ENCODE measurements at regions not wholly inside any gene's neighbourhood (a gene's known extent, or its start where the extent isn't known, plus 50 kb on each side); places are given as distances from the start of the nearest gene placed in this dataset.

DNA sequence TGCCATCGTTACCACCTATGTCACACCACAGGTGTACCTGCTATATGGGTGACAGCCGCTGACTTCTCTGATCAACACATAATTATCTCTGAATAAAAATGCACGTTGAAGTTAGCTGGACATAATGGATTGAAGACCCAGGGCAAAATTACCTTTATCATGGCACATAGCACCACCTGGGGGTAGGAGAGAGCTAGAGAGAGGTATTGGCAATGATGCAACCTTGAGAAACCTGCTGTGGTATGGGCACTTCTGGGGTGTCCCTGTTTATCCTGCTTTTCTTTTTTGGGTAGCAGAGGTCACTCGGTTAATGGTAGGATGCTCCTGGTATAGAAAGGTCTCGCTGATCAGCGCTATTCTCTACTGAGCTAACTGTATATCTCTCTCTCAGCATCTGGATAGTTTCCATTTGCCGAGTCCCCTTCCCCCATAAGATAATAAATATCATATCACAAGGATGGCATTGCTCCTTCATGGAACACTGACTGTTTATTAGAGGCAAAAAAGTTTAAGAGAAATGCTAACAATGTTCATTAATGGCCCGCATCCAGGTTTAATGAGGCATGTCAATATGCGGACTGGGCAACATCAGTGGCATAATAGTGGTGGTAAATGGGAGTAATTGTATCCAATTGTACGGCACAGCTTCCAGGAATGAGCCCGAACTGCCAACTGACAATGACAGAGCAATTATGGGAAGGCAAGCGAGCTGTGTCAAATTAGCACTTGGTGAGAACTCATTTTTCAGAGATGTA is 323.1 kb downstream of the TFEC start:
- no peaks in the 10 kb centered on the region for H3K4me1 Mint-ChIP-seq
- no peak overlapping the region for H3K27ac Mint-ChIP-seq
- no peaks in the 10 kb centered on the region for H3K27me3 Mint-ChIP-seq
- H3K36me3 Mint-ChIP-seq: no peaks in the 10 kb centered on the region
- ATAC-seq (replicated peaks) (peak; percentile 47 to 52), DNase-seq (no peak)
- no peaks in the 10 kb centered on the region for H3K9me3 Mint-ChIP-seq
- no peak overlapping the region for H3K4me3 Mint-ChIP-seq

DNA sequence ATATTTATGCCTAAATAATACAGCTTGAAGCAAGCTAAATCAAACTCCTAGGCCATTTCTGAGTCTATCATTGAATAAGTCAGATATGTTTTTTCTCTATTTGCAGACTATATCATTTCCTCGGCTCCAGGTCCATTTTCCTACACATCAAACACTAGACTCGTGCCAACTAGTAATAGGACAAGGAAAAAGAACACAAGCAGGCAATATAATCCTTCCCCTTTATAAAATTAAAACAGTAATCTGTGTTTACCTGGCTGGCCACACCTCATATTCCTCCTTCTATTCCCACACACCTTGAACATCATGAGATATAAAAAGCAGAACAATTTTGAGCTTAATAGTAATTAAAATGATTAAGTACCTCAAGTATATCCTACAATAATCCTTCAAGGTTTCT is 325.7 kb downstream of the TFEC start:
- H3K9me3 Mint-ChIP-seq: no peaks in the 10 kb centered on the region
- no peak overlapping the region for H3K27ac Mint-ChIP-seq
- no peak overlapping the region for H3K4me3 Mint-ChIP-seq
- ATAC-seq (replicated peaks) (no peak), DNase-seq (no peak)
- H3K27me3 Mint-ChIP-seq: no peaks in the 10 kb centered on the region
- no peaks in the 10 kb centered on the region for H3K36me3 Mint-ChIP-seq
- H3K4me1 Mint-ChIP-seq: no peaks in the 10 kb centered on the region

DNA sequence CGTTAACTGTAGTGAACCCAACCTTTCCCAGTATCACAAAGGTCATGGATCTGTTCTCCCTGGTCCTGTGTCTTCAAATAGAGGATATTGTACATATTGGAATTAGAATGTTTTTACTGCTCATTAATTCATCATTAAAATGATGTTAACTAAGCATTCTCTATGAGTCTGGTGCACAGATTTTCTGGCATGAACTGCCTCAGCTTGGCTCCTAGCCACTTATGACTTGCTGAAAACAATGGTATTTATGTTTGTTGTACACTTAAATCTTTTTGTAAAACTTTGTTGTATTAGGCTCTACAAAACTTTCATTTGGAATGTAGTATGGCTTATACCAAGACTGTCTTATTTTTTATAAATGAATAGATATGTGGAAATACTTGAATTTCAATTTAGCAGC is 329.4 kb downstream of the TFEC start:
- H3K27ac Mint-ChIP-seq: no peak overlapping the region
- H3K4me3 Mint-ChIP-seq: no peak overlapping the region
- no peaks in the 10 kb centered on the region for H3K9me3 Mint-ChIP-seq
- H3K27me3 Mint-ChIP-seq: no peaks in the 10 kb centered on the region
- no peaks in the 10 kb centered on the region for H3K36me3 Mint-ChIP-seq
- DNase-seq: no peak
- no peaks in the 10 kb centered on the region for H3K4me1 Mint-ChIP-seq
- no peak for ATAC-seq (replicated peaks)

DNA sequence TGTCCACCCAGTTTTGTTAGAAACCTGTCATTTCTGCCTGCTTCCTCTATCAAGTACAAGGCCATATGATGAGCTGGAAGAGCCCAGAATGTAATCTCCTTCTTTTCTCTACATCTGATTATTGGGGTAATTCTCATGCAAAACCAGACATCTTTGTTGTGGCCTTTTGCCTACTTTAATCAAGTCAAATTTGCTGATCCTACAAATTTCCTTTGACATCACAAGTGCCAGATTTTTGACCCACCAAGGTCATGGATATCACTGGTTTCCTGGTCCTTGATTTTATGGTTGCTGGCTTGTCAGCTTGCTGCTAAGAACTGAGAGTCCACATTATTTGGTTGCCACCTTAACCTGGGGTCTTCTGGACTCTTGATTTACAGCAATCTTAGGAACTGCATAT is 336.1 kb downstream of the TFEC start:
- H3K9me3 Mint-ChIP-seq: peaks cover 3 to 4% of the 10 kb centered on the region in 2 donors
- H3K27me3 Mint-ChIP-seq: no peaks in the 10 kb centered on the region
- no peaks in the 10 kb centered on the region for H3K36me3 Mint-ChIP-seq
- DNase-seq: no peak
- no peak overlapping the region for H3K4me3 Mint-ChIP-seq
- H3K4me1 Mint-ChIP-seq: no peaks in the 10 kb centered on the region
- H3K27ac Mint-ChIP-seq: no peak overlapping the region
- no peak for ATAC-seq (replicated peaks)

DNA sequence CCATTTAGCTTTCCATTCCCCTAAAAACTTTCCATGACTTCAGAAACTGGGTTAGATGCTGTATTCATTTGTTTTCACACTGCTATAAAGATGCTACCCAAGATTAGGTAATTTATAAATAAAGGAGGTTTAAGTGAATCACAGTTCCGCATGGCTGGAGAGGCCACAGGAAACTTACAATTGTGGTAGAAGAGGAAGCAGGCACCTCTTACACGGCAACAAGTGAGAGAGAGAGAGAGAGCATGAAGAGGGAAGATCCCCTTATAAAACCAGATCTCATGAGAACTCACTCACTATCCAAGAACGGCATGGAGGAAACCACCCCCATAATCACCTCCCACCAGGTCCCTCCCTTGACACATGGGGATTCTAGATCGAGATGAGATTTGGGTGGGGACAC is 336.8 kb downstream of the TFEC start:
- Mint-ChIP-seq H3K4me1 (no peaks in the 10 kb centered on the region), H3K4me3 (no peak overlapping the region), H3K27ac (no peak overlapping the region), H3K36me3 (no peaks in the 10 kb centered on the region), H3K9me3 (peaks cover 3 to 4% of the 10 kb centered on the region in 2 donors), H3K27me3 (no peaks in the 10 kb centered on the region)
- DNase-seq (no peak), ATAC-seq (replicated peaks) (peak; percentile 45 to 54)

DNA sequence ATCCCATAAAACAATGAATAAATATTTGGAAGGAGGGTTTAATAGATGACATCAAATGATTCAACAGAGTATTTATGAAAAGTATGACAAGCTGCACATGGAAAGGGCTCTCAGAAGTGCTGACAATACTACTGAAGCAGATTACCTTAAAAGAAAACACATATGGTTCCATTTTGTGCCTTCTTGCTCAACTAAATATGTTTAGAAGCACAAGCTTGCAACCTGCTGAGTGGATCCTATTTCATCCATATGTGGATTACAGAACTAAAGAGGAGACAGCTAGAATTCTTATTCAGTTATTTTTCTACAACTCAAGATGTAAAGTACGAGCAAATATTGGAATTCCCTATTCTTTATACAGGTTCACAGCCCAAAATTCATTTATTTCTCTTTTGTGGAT is 340.6 kb downstream of the TFEC start:
- no peaks in the 10 kb centered on the region for H3K4me1 Mint-ChIP-seq
- DNase-seq (no peak), ATAC-seq (replicated peaks) (no peak)
- no peaks in the 10 kb centered on the region for H3K27me3 Mint-ChIP-seq
- peaks cover 3 to 4% of the 10 kb centered on the region in 2 donors for H3K9me3 Mint-ChIP-seq
- no peak overlapping the region for H3K27ac Mint-ChIP-seq
- H3K36me3 Mint-ChIP-seq: no peaks in the 10 kb centered on the region
- no peak overlapping the region for H3K4me3 Mint-ChIP-seq

DNA sequence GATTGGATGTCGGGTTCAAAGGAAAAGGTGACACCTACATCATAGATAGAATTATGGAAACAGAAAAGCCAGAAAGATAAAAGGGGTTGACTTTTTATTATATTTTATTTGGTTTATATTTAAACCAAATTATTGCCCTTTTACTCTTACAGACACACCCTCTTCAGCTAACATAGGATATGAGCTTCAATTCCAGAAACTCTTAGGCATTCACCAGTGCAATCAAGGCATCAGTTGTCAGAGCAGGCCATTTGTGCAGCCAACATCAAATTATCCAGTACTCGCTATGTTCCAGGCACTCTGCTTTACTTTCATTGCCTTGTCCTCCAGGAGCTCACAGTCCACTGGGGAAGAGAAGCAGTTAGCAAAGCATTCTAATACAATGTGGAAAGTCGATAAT is 347.5 kb downstream of the TFEC start:
- Mint-ChIP-seq H3K4me1 (no peaks in the 10 kb centered on the region), H3K9me3 (no peaks in the 10 kb centered on the region), H3K27me3 (no peaks in the 10 kb centered on the region), H3K36me3 (no peaks in the 10 kb centered on the region), H3K27ac (no peak overlapping the region), H3K4me3 (no peak overlapping the region)
- DNase-seq: no peak
- no peak for ATAC-seq (replicated peaks)

DNA sequence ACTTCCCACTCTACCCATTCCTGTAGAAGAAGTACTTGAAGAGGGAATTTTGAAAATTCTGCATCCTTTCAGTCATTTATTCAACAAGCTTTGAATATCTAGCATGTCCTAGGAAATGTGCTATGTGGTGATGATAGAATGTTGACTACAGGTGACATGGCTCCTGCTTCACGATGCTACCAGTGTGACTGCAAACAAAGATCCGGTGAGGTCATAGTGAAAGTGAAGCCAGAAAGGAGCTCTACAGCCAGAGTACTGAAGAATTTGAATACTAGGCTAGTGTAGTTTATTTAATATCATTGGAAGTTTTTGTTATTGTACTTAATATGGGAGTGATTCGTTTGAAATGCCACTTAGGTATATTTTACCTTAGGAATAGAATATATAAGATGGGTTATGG is 348.1 kb downstream of the TFEC start:
- Mint-ChIP-seq H3K4me1 (no peaks in the 10 kb centered on the region), H3K27ac (no peak overlapping the region), H3K36me3 (no peaks in the 10 kb centered on the region), H3K4me3 (no peak overlapping the region), H3K27me3 (no peaks in the 10 kb centered on the region), H3K9me3 (no peaks in the 10 kb centered on the region)
- DNase-seq (no peak), ATAC-seq (replicated peaks) (no peak)

DNA sequence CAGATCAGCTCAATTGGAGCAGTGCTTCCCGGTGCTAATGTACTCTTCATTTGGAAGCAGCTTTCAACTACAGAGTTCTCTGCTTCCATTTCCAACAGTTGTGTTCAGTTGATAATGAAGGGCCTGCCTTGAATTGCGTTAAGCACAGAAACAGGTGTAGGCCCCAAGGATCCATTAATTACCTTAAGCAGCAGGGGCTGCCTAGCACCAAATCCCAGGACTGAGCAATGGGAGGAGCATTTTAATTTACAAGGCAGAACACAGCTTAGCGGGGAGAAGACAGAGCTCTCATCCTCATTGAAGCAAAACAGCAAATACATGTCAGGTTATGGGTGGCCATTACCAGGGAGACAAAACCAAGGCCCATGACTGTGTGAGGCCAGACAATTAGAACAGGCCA is 349.6 kb downstream of the TFEC start:
- Mint-ChIP-seq H3K4me3 (no peak overlapping the region), H3K27me3 (no peaks in the 10 kb centered on the region), H3K9me3 (no peaks in the 10 kb centered on the region), H3K27ac (no peak overlapping the region), H3K36me3 (no peaks in the 10 kb centered on the region), H3K4me1 (no peaks in the 10 kb centered on the region)
- ATAC-seq (replicated peaks) (no peak), DNase-seq (no peak)

DNA sequence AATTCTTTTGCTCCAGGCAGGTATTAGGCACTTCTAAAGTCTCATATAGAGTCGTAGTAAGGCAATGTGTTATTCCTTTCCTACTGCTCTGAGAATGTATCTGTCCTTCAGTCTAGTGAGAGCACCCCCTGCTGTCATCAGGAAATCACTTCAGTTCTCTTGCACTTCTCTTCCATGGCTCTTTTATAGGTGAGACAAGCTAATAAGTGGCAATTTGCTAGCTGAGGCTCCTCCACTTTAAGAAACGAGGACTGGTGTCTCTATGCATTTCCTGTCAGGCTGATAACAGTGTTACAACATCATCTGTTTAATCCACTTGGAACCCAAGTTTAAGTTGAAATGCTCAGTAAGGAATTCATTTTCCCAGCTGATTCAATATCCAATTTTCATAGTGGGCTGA is 350.6 kb downstream of the TFEC start:
- DNase-seq: no peak
- Mint-ChIP-seq H3K27me3 (no peaks in the 10 kb centered on the region), H3K4me1 (no peaks in the 10 kb centered on the region), H3K36me3 (no peaks in the 10 kb centered on the region), H3K4me3 (no peak overlapping the region), H3K27ac (no peak overlapping the region), H3K9me3 (no peaks in the 10 kb centered on the region)
- peak; percentile 70 to 71 for ATAC-seq (replicated peaks)

DNA sequence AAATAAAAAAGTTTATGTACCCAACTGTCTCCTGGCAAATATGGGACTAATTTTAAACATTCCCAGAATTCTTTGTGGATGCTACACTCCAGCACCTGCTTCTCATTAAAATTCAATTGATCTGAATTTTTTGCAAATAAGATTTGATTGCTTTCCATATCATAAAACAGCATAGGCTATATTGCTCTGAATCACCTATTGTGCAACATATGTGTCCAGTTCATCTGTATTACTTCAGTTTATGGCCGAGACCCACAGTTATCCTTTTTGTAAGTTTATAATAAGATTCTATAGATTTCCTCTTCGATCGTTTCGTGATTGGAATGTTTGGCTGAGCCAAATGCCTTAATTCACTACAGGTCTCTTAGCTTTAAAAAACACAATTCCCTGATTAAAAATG is 351.1 kb downstream of the TFEC start:
- no peaks in the 10 kb centered on the region for H3K27me3 Mint-ChIP-seq
- no peaks in the 10 kb centered on the region for H3K36me3 Mint-ChIP-seq
- H3K4me1 Mint-ChIP-seq: no peaks in the 10 kb centered on the region
- H3K4me3 Mint-ChIP-seq: no peak overlapping the region
- DNase-seq (no peak), ATAC-seq (replicated peaks) (no peak)
- H3K9me3 Mint-ChIP-seq: no peaks in the 10 kb centered on the region
- H3K27ac Mint-ChIP-seq: no peak overlapping the region

DNA sequence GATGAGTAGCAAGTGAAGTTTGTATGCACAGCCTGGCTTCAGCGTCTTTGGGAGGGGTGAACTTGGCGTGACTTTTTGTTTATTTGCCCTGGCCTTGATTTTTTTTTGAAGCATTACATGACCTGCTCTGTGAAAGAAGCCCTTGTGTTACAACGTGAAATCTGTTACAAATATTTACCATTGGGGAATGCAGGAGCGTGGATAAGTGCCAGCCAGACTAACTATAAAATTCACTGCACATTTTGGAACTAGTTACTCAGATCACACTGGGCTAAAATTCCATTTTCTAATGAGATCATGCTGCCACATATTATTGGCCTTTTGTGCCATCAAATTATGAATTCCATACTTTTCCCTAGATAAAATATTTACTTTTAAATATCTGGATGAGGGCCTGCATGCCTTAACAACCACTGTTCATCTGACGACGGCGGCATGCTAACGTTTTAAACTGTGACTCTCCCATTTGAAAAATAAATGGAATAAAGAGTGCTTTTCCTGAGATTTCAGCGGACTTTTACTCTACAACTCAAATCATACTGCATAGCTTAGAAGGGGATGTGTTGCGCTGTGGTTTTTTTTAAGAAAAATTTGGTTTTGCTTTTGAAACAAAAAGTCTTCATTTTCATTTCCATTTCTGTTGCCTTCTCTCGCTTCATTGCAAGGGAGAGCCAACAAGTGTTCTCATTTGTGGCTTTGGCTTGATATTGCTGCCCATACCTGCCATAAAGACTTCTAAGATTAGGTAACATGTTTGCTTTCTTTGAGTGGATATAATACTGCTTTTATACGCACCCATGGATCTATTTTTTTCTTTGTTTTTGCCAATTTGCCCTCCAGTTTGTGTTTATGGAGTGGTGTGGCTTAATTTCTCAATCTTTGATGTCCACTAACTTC is 352.2 kb downstream of the TFEC start:
- no peak overlapping the region for H3K27ac Mint-ChIP-seq
- no peak for ATAC-seq (replicated peaks)
- H3K9me3 Mint-ChIP-seq: no peaks in the 10 kb centered on the region
- H3K27me3 Mint-ChIP-seq: no peaks in the 10 kb centered on the region
- DNase-seq: no peak
- no peaks in the 10 kb centered on the region for H3K36me3 Mint-ChIP-seq
- H3K4me1 Mint-ChIP-seq: no peaks in the 10 kb centered on the region
- no peak overlapping the region for H3K4me3 Mint-ChIP-seq

DNA sequence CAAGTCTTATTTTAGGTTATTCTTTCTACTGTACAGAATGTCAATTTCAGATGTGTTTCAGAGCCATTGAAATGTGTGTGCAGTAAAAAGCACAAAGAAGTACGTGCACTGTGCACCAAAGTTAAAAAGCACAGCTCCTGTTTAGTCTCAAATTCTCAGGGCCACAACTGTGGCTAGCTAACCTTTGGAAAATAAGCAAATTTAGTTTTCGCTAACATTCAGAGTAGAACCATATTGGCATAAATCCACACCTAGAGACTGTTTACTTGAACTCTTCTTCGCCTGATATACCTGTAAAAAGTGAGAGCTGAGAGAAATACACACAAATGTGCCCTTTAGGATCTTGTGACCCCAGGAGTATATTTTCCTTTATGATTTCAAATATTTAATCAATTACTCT is 353.9 kb downstream of the TFEC start:
- Mint-ChIP-seq H3K9me3 (no peaks in the 10 kb centered on the region), H3K27ac (no peak overlapping the region), H3K4me3 (no peak overlapping the region), H3K36me3 (no peaks in the 10 kb centered on the region), H3K27me3 (no peaks in the 10 kb centered on the region), H3K4me1 (no peaks in the 10 kb centered on the region)
- no peak for ATAC-seq (replicated peaks)
- DNase-seq: no peak

DNA sequence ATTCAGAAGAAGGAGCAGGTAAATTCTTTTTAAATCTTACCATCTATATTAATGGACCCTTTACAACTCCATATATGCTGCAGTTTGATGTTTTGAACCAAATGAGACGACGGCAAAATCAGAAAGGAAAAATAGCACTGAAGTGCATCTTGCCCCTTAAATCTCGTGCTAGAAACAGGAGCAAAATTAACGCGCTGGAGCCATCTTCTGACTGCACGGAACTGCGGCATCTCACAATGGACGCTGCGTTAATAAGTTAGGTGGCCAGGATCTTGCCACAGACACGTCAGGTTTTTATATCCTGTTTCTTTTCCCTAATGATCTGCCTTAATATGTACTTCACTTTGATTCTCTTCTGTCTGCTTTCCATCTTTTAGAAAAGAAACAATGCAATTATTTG is 354.5 kb downstream of the TFEC start:
- ATAC-seq (replicated peaks): no peak

DNA sequence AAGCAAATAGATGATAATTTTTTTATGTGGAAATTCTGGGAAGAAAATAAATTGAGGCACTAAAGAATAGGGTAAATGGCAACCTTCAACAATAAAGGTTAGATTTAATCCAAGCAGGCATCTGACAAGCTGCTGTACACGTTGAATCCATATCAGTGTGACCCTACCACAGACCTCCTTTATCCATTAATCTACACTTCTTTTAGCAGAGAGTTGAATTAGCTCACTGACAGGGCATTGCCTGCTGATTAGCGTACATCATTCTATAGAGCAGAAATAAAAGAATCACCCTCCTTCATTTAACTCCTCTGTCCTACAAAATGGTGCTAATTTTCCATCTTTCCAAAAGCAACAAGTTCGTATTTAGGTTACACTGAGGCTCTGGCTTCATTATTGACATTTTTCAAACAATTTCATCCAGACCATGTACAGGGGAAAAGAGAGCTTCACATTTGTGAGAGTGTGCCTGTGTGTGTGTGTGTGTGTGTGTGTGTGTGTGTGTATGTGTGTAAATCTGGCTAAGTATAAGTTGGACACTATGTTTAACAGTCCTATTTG is 356.0 kb downstream of the TFEC start:
- H3K9me3 Mint-ChIP-seq: no peaks in the 10 kb centered on the region
- H3K4me1 Mint-ChIP-seq: no peaks in the 10 kb centered on the region
- DNase-seq (no peak), ATAC-seq (replicated peaks) (no peak)
- H3K36me3 Mint-ChIP-seq: no peaks in the 10 kb centered on the region
- no peak overlapping the region for H3K27ac Mint-ChIP-seq
- no peaks in the 10 kb centered on the region for H3K27me3 Mint-ChIP-seq
- H3K4me3 Mint-ChIP-seq: no peak overlapping the region

More for the DNA sequence above, 354.5 kb downstream of the TFEC start:
- Mint-ChIP-seq H3K4me1 (no peaks in the 10 kb centered on the region), H3K9me3 (no peaks in the 10 kb centered on the region), H3K4me3 (no peak overlapping the region), H3K36me3 (no peaks in the 10 kb centered on the region), H3K27me3 (no peaks in the 10 kb centered on the region), H3K27ac (peak overlapping the region; percentile 59)
- no peak for DNase-seq

Measured in stimulated activated naive B cell treated with anti-CD40 and anti-IgM and Interleukin-4, amounts not matched to agents 10 μg/mL and 1 μg/mL and 100 μg/mL, for 72 hours (primary cell).